ENCODE measurements at regions not wholly inside any gene's neighbourhood (a gene's known extent, or its start where the extent isn't known, plus 50 kb on each side); places are given as distances from the start of the nearest gene placed in this dataset.

GRCh38 chr1:215475796-215476481, 91.2 kb upstream of the KCTD3 start:
- Histone ChIP-seq H3K36me3 (ENCODE audit: control insufficient read depth, insufficient read depth, low read length) (no peaks in the 10 kb centered on the region), H3K4me1 (ENCODE audit: control insufficient read depth, insufficient read depth, low read length) (no peaks in the 10 kb centered on the region), H3K27me3 (ENCODE audit: control insufficient read depth, insufficient read depth, low read length) (no peaks in the 10 kb centered on the region), H3K27ac (ENCODE audit: low read length) (no peak overlapping the region), H3K4me3 (ENCODE audit: low read length) (no peak overlapping the region), H3K9me3 (replicated peaks; ENCODE audit: control insufficient read depth, low read depth, low read length) (peaks cover 3% of the 10 kb centered on the region)
- DNase-seq = no peak
- WGBS (ENCODE audit: insufficient coverage) = no CpG with 5 or more reads among the region's 1 CpG

GRCh38 chr1:215476541-215476940, 90.6 kb upstream of the KCTD3 start:
- Histone ChIP-seq H3K36me3 (ENCODE audit: control insufficient read depth, insufficient read depth, low read length) (no peaks in the 10 kb centered on the region), H3K4me1 (ENCODE audit: control insufficient read depth, insufficient read depth, low read length) (no peaks in the 10 kb centered on the region), H3K27ac (ENCODE audit: low read length) (no peak overlapping the region), H3K4me3 (ENCODE audit: low read length) (no peak overlapping the region), H3K27me3 (ENCODE audit: control insufficient read depth, insufficient read depth, low read length) (no peaks in the 10 kb centered on the region), H3K9me3 (replicated peaks; ENCODE audit: control insufficient read depth, low read depth, low read length) (peaks cover 3% of the 10 kb centered on the region)
- no peak for DNase-seq

- no peak for DNase-seq
These were observed 89.5 kb upstream of the KCTD3 start for GRCh38 chr1:215477632-215478031.

GRCh38 chr1:215479567-215479966, 87.5 kb upstream of the KCTD3 start:
- no peak overlapping the region for H3K27ac ChIP-seq (ENCODE audit: low read length)
- DNase-seq = no peak
- H3K9me3 ChIP-seq (replicated peaks; ENCODE audit: control insufficient read depth, low read depth, low read length) = peaks cover 3% of the 10 kb centered on the region
- H3K4me3 ChIP-seq (ENCODE audit: low read length) = no peak overlapping the region
- H3K4me1 ChIP-seq (ENCODE audit: control insufficient read depth, insufficient read depth, low read length) = no peaks in the 10 kb centered on the region
- no peaks in the 10 kb centered on the region for H3K36me3 ChIP-seq (ENCODE audit: control insufficient read depth, insufficient read depth, low read length)
- H3K27me3 ChIP-seq (ENCODE audit: control insufficient read depth, insufficient read depth, low read length) = no peaks in the 10 kb centered on the region

More at GRCh38 chr1:215477632-215478031, 89.5 kb upstream of the KCTD3 start:
- H3K36me3 ChIP-seq (ENCODE audit: control insufficient read depth, insufficient read depth, low read length) = no peaks in the 10 kb centered on the region
- no peaks in the 10 kb centered on the region for H3K4me1 ChIP-seq (ENCODE audit: control insufficient read depth, insufficient read depth, low read length)
- H3K27me3 ChIP-seq (ENCODE audit: control insufficient read depth, insufficient read depth, low read length) = no peaks in the 10 kb centered on the region
- H3K9me3 ChIP-seq (replicated peaks; ENCODE audit: control insufficient read depth, low read depth, low read length) = peaks cover 3% of the 10 kb centered on the region
- H3K27ac ChIP-seq (ENCODE audit: low read length) = no peak overlapping the region
- no peak overlapping the region for H3K4me3 ChIP-seq (ENCODE audit: low read length)

DNA sequence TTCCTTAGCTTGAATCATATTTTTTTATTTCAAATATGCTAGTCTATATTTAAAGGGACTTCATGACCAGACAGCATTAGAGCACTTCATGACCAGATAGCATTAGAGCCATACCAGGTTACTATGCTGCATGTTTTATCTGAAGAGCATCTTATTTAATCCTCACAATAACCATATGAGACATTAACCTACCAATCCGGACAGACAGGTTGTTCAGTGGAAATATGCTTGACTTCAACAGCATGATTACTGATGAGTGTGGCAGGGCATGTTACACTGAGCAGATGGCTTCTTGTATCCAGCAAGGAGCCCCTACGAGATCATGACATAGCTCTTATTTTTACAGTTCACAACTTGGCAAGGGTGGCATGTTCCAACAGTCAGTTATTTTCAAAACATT, 85.0 kb upstream of the KCTD3 start:
- no peak overlapping the region for H3K27ac ChIP-seq (ENCODE audit: low read length)
- DNase-seq = no peak
- no peaks in the 10 kb centered on the region for H3K4me1 ChIP-seq (ENCODE audit: control insufficient read depth, insufficient read depth, low read length)
- H3K27me3 ChIP-seq (ENCODE audit: control insufficient read depth, insufficient read depth, low read length) = no peaks in the 10 kb centered on the region
- peaks cover 3% of the 10 kb centered on the region for H3K9me3 ChIP-seq (replicated peaks; ENCODE audit: control insufficient read depth, low read depth, low read length)
- no peak overlapping the region for H3K4me3 ChIP-seq (ENCODE audit: low read length)
- no peaks in the 10 kb centered on the region for H3K36me3 ChIP-seq (ENCODE audit: control insufficient read depth, insufficient read depth, low read length)
- no CpG with 5 or more reads among the region's 2 CpGs for WGBS (ENCODE audit: insufficient coverage)

GRCh38 chr1:215484171-215484939, 82.7 kb upstream of the KCTD3 start:
- Histone ChIP-seq H3K27me3 (ENCODE audit: control insufficient read depth, insufficient read depth, low read length) (no peaks in the 10 kb centered on the region), H3K36me3 (ENCODE audit: control insufficient read depth, insufficient read depth, low read length) (no peaks in the 10 kb centered on the region), H3K4me1 (ENCODE audit: control insufficient read depth, insufficient read depth, low read length) (no peaks in the 10 kb centered on the region), H3K9me3 (replicated peaks; ENCODE audit: control insufficient read depth, low read depth, low read length) (no peaks in the 10 kb centered on the region), H3K27ac (ENCODE audit: low read length) (no peak overlapping the region), H3K4me3 (ENCODE audit: low read length) (no peak overlapping the region)
- WGBS (ENCODE audit: insufficient coverage) = no CpG with 5 or more reads among the region's 4 CpGs
- DNase-seq = no peak

DNA sequence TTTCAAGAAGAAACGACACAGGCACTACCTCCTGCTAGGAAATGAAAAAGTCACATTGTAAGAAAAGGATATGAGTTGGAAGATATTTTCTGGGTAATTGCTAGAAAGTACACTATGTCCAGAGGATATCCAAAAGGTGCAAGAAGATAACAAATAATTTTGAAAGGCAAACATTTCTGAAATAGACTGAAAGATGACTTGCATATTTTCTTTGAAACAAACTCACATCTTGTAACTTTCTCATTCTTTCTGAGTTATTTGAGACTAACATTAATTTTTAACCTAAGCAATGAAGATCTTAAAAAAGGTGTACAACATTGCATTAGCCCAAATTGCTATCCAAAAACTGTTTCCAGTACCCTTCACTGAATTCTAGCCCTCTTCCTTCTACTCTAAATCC, 79.6 kb upstream of the KCTD3 start:
- no peak overlapping the region for H3K27ac ChIP-seq (ENCODE audit: low read length)
- no CpG with 5 or more reads among the region's 1 CpG for WGBS (ENCODE audit: insufficient coverage)

DNA sequence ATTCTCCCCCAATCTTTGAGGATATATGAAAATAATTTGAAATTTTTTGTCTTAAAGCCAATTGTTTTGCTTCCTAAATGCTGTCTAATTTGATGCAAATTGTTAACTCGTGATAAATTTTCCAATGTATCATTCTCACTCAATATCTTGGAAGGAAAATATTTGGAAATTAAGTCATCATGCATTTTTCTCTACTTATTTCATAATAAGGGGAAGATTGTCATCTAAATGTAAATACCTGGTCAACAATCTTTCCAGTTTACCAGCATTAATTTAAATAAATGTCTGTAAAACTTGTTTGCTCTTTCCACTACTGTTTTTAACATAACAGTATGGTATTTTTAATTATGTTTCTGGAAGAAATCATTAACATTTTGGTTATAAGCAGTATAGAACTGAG, 78.3 kb upstream of the KCTD3 start:
- no peak for DNase-seq
- Histone ChIP-seq H3K27ac (ENCODE audit: low read length) (no peak overlapping the region), H3K4me1 (ENCODE audit: control insufficient read depth, insufficient read depth, low read length) (no peaks in the 10 kb centered on the region), H3K4me3 (ENCODE audit: low read length) (no peak overlapping the region), H3K36me3 (ENCODE audit: control insufficient read depth, insufficient read depth, low read length) (no peaks in the 10 kb centered on the region), H3K9me3 (replicated peaks; ENCODE audit: control insufficient read depth, low read depth, low read length) (no peaks in the 10 kb centered on the region), H3K27me3 (ENCODE audit: control insufficient read depth, insufficient read depth, low read length) (no peaks in the 10 kb centered on the region)
- no CpG with 5 or more reads among the region's 1 CpG for WGBS (ENCODE audit: insufficient coverage)

More for the DNA sequence above, 79.6 kb upstream of the KCTD3 start:
- H3K27me3 ChIP-seq (ENCODE audit: control insufficient read depth, insufficient read depth, low read length) = no peaks in the 10 kb centered on the region
- H3K4me1 ChIP-seq (ENCODE audit: control insufficient read depth, insufficient read depth, low read length) = no peaks in the 10 kb centered on the region
- no peak overlapping the region for H3K4me3 ChIP-seq (ENCODE audit: low read length)
- no peaks in the 10 kb centered on the region for H3K9me3 ChIP-seq (replicated peaks; ENCODE audit: control insufficient read depth, low read depth, low read length)
- H3K36me3 ChIP-seq (ENCODE audit: control insufficient read depth, insufficient read depth, low read length) = no peaks in the 10 kb centered on the region
- DNase-seq = no peak

DNA sequence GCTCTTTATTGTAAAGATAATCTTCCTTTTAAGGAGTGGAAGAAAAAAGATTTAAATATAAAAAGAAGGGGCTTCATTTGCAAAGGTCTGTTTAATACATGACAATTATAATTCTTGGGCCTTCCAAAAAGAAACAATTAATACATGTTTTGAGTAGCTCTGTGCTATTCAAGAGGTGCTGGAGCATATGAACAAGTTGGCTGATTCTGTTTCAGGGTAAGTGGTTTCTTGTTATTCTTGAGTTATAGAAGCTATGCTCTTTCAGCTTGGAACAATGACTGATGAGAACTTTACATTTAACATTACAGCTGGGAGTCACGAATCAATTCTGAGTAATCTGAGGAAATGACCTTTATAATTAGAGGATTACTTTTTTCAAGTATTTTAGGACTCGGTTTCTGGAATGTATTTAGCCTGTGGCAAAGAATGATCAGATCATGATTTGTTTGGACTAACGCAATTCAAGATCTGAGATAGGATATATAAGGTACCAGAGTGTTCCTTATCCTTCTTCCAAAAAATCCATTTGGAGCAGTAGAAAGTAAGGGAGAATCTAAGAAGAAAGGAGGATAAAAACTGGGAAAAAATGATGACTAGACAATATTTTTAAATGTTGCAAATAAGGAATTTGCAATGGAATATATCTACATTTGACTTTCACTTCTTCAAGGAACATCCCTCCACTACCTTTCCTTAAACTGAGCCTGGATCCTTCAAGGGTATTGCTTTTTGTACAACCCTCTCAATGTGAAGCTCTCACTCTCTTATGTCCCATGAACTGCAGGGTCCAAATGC, 77.1 kb upstream of the KCTD3 start:
- Histone ChIP-seq H3K9me3 (replicated peaks; ENCODE audit: control insufficient read depth, low read depth, low read length) (no peaks in the 10 kb centered on the region), H3K4me1 (ENCODE audit: control insufficient read depth, insufficient read depth, low read length) (no peaks in the 10 kb centered on the region), H3K4me3 (ENCODE audit: low read length) (no peak overlapping the region), H3K36me3 (ENCODE audit: control insufficient read depth, insufficient read depth, low read length) (no peaks in the 10 kb centered on the region), H3K27me3 (ENCODE audit: control insufficient read depth, insufficient read depth, low read length) (no peaks in the 10 kb centered on the region), H3K27ac (ENCODE audit: low read length) (no peak overlapping the region)
- 20% methylated on average over 1 of the region's 3 CpGs for WGBS (ENCODE audit: insufficient coverage)
- DNase-seq = no peak

- Histone ChIP-seq H3K36me3 (ENCODE audit: control insufficient read depth, insufficient read depth, low read length) (no peaks in the 10 kb centered on the region), H3K27me3 (ENCODE audit: control insufficient read depth, insufficient read depth, low read length) (no peaks in the 10 kb centered on the region)
- WGBS (ENCODE audit: insufficient coverage) = 72% methylated on average over 4 of the region's 7 CpGs
These were observed 69.6 kb upstream of the KCTD3 start for GRCh38 chr1:215497528-215497927.

More at GRCh38 chr1:215497528-215497927, 69.6 kb upstream of the KCTD3 start:
- H3K27ac ChIP-seq (ENCODE audit: low read length) = no peak overlapping the region
- H3K4me3 ChIP-seq (ENCODE audit: low read length) = no peak overlapping the region
- peak; percentile 49 for DNase-seq
- H3K4me1 ChIP-seq (ENCODE audit: control insufficient read depth, insufficient read depth, low read length) = no peaks in the 10 kb centered on the region
- no peaks in the 10 kb centered on the region for H3K9me3 ChIP-seq (replicated peaks; ENCODE audit: control insufficient read depth, low read depth, low read length)
